Hepatic stellate cell (primary cell): ENCODE measurements at regions not wholly inside any gene's neighbourhood (a gene's known extent, or its start where the extent isn't known, plus 50 kb on each side); places are given as distances from the start of the nearest gene placed in this dataset.
"Not testable (repeated sequence)": the region's sequence is repeated elsewhere in the genome, so short reads cannot be mapped to it uniquely, and the experiment has no call there.

Source experiments
- DNase-seq: peaks from one replicate; pipeline ENCODE4 v3.0.0; 2011; ENCODE audit warnings: low spot score

- DNase-seq, result no peak
These were observed 602.8 kb upstream of the EPHA5 start for GRCh38 chr4:66273110-66273509.

- not testable (repeated sequence) for DNase-seq
These were observed 600.1 kb upstream of the EPHA5 start for GRCh38 chr4:66270356-66270755.

DNA sequence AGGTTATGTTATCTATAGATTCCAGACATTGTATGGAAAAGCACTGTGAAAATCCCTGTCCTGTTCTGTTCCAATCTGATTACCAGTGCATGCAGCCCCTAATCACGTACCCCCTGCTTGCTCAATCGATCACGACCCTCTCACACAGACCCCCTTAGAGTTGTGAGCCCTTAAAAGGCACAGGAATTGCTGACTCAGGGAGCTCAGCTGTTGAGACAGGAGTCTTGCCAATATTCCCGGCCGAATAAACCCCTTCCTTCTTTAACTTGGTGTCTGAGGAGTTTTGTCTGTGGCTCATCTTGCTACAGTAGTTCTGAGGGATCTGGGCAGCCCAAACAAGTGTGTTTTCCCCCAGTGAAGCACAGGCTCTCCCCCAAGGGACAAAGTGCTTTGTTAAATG, 596.3 kb upstream of the EPHA5 start:
- not testable (repeated sequence) for DNase-seq

DNA sequence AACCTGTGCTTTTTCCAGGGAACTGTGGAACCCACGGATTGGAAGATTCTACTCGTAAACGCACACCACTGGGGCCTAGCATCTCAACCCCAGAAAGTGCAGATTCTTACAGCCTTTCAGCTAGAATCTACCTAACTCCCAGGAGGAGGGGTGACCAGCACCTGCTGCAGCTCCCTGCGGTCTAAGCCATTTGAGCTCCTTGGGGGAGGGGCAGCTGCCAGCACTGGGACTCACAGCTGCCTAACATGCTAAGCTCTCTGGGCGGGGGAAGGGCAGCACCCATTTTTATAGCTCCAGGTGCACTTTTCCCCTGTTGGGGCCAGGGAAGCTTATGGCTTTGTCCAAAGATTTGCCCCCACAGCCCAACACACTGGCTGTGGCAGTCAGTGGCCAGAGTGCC, 595.7 kb upstream of the EPHA5 start:
- no peak for DNase-seq

- no peak for DNase-seq
These were observed 582.0 kb upstream of the EPHA5 start for GRCh38 chr4:66252291-66252690.

- no peak for DNase-seq
These were observed 576.4 kb upstream of the EPHA5 start for GRCh38 chr4:66246643-66247042.

DNA sequence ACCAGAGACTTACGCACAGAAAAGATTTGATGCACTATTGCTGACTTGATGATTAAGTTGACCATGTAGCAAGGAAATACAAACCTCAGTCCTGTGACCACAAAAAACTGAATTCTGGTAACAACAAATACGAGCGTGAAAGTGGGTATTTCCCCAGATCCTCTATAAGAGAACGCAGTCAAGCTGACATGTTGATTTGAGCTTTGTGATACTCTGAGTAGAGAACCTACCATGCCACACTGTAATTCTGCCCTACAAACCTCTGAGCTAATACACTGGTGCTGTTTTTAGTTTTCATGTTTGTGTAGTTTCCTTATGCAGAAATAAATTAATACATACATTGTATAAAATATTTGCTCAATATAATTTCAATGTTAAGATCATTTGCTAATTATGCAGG, 565.6 kb upstream of the EPHA5 start:
- no peak for DNase-seq

GRCh38 chr4:66229885-66230284, 559.6 kb upstream of the EPHA5 start:
- DNase-seq, result no peak

DNA sequence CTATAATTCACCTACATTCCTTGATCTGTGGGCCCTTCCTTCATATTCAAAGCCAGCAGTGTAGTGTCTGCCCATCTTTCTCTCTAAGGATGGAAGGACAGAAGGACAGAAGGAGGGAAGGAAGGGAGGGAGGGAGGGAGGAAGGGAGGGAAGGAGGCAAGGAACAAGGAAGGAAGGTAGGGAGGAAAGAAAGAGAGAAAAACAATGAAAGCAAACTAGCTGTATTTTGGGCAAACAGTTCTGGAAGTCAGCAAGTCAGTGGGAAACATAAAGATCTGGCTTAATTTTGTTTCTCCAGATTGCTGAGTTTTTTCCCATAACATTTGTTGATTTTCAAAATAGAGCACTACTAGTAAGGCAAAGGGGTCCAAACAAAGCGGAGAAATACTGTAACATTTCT, 555.2 kb upstream of the EPHA5 start:
- no peak for DNase-seq

- DNase-seq, result no peak
These were observed 552.9 kb upstream of the EPHA5 start for GRCh38 chr4:66223068-66223703.

GRCh38 chr4:66219401-66219800, 549.1 kb upstream of the EPHA5 start:
- no peak for DNase-seq

DNA sequence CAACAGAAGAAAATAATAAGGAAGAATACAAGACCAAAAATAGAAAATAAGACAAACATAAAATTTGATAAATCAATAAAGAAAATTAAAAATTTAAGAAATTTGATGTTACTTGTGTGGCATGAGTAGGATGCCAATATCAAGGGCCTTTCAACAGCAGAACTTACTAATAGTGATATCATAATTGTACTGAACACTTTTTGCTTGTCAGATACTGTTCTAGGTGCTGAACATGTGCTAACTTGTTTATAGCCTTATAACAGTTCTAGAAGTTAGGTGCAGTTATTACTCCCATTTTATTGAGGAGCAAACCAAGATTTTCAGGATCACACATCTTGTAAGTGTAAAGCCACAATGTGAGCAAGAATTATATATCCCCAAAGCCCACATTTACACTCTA, 546.0 kb upstream of the EPHA5 start:
- DNase-seq, result no peak

- DNase-seq, result no peak
These were observed 542.2 kb upstream of the EPHA5 start for GRCh38 chr4:66212489-66212888.

DNA sequence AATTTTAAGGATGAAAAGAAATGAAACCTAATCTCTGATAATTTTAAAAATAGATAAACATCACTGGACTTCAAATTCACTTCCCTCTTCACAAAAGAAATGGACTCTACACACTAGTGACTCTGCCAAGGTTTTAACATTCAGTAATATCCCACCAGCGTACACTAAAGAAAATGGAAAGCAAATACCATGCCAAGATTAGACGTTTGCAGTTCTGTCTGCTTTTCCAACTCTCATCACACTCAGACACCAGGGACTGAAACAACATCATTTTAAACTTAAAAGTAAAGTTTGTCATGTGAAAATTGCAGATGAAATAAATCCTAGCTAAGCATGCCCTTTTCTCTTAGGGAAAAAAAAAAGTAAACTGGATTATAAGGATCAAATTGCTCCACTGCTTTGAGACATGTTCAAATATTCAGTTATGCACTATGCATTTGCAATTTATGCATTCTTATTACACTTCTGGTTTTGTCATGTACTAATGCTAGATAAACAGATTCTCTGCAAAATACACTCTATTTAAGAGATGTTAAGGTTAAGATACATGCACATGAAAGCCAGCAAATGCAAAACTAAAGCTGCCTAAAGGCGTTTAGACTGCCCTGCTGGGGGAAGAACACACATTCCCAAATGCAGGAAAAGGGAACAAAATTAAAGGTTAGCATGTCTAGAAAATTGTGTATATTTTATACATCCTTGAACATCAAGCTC, 534.4 kb upstream of the EPHA5 start:
- DNase-seq, result no peak

GRCh38 chr4:66202870-66203269, 532.6 kb upstream of the EPHA5 start:
- no peak for DNase-seq

- DNase-seq, result no peak
These were observed 527.2 kb upstream of the EPHA5 start for GRCh38 chr4:66197451-66197850.

- DNase-seq, result no peak
These were observed 523.2 kb upstream of the EPHA5 start for GRCh38 chr4:66193487-66193886.

GRCh38 chr4:66187175-66187720, 517.0 kb upstream of the EPHA5 start:
- no peak for DNase-seq

- DNase-seq, result no peak
These were observed 515.8 kb upstream of the EPHA5 start for GRCh38 chr4:66186095-66186494.

GRCh38 chr4:66182636-66183035, 512.3 kb upstream of the EPHA5 start:
- DNase-seq, result no peak

DNA sequence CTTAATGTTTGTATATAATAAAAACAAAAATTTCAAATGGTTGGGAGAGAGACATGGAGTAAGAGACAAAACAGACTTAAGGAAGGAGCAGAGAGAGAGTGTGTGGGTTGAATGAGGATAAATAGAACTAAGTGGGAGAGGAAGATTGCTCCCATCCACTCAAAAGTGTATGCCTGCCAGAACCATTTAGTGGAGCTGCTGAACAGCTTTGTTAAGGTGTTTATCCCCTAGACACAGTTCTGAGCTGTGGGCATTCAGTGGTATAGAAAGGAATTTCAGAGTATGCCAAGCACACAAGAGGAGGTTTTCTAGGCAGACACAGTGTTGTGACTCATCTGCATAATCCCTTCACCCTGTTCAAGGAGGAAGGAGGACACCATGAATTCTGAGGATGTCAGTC, 508.6 kb upstream of the EPHA5 start:
- no peak for DNase-seq

DNA sequence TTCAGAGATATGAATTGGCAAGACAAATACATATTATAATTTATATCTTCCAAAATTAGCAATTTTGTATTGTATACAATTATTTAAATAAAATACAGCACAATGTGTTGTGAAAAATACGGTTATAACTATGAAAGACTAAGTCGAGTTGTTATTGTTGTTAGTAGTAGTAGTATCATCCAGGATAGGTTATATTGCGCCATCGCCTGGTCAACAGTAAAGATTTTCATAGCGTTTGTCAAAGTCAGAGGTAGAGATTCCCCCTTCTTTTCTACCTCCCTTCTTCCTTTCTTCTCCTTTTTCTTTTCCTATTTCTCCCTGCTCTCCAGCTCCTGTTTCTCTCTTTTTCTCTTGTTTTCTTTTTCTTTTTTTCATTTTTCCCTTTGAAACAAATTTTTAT, 499.1 kb upstream of the EPHA5 start:
- no peak for DNase-seq

GRCh38 chr4:66164869-66165268, 494.6 kb upstream of the EPHA5 start:
- DNase-seq, result no peak

GRCh38 chr4:66160606-66161005, 490.3 kb upstream of the EPHA5 start:
- DNase-seq, result no peak
